ENCODE measurements at regions not wholly inside any gene's neighbourhood (a gene's known extent, or its start where the extent isn't known, plus 50 kb on each side); places are given as distances from the start of the nearest gene placed in this dataset.

DNA sequence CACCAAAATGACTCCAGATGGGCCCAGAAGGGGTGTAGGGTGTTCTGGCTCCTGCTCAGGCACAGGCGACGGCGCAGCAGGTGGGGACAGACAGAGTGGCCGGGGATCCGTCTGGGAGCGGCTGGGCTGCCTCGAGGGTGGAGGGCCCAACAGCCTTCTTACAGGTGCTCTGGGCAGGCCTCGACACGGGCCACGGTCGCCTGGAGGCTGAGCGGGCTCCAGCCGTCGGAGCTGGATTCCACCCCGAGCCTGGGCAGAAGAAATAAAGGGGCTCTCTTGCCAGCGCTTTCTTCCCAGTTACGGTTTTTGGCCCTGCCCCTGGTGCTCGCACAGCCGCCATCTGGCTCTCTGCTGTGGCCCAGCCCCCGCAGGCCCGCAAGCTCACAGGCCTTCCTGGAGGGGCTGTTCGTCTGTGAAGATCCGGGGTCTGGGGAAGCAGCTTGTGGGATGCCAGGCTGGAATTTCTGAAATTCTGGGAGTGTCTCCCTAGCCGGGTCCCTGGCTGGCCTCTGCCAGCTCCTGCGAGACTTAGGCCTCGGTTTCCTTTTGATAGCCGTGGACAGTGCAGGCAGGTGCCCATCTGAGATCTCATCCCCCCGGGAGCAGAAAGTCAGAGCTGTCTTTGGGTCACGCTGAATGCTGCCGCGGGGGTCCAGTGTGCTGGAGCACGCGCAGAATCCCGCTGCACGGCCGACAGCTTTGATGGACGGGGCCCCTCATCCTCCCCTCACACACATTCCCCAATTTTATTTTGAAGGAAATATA, 122.7 kb downstream of the PAPOLA start:
- Histone ChIP-seq H3K9me2 (ENCODE audit: insufficient read depth) (0 out of 2 replicates have a peak, but pooled peaks cover 7% of the 10 kb centered on the region), H3K4me3 (no peak overlapping the region), H3K4me2 (no peak overlapping the region), H3F3A (replicated peaks; ENCODE audit: low read depth) (no peaks in the 10 kb centered on the region), H3K79me2 (replicated peaks; ENCODE audit: insufficient read depth) (no peaks in the 10 kb centered on the region), H3K4me1 (ENCODE audit: insufficient read depth) (no peaks in the 10 kb centered on the region), H4K20me1 (replicated peaks; ENCODE audit: insufficient read depth) (no peaks in the 10 kb centered on the region), H2AFZ (peak overlapping the region; percentile 92), H3K36me3 (ENCODE audit: insufficient read depth) (no peaks in the 10 kb centered on the region), H3K27me3 (ENCODE audit: insufficient read depth) (no peaks in the 10 kb centered on the region), H3K27ac (ENCODE audit: low read depth) (no peak overlapping the region)
- H3K27ac Mint-ChIP-seq: no peak overlapping the region
- peaks cover 4% of the 10 kb centered on the region for H3K4me1 Mint-ChIP-seq
- no peaks in the 10 kb centered on the region for H3K9me3 Mint-ChIP-seq
- no peaks in the 10 kb centered on the region for H3K27me3 Mint-ChIP-seq (ENCODE audit: insufficient read depth, low read depth, poor library complexity)
- TF ChIP-seq EZH2phosphoT487 (IDR thresholded peaks at IDR 0.05; ENCODE audit: unreplicated experiment) (no peak), JUNB (IDR thresholded peaks at IDR 0.05; ENCODE audit: unreplicated experiment) (no peak), EZH2 (IDR thresholded peaks at IDR 0.05; ENCODE audit: low read depth, unreplicated experiment) (no peak), STAT1 (IDR thresholded peaks at IDR 0.05; ENCODE audit: unreplicated experiment) (no peak), NANOG (IDR thresholded peaks at IDR 0.05; ENCODE audit: borderline replicate concordance) (no peak), POLR2AphosphoS5 (IDR thresholded peaks at IDR 0.05; ENCODE audit: low read depth) (no peak), CREB1 (CRISPR knock-in tag; IDR thresholded peaks at IDR 0.05; ENCODE audit: low read depth) (no peak), ZNF331 (CRISPR knock-in tag; IDR thresholded peaks at IDR 0.05; ENCODE audit: low read depth) (no peak), ZNF114 (CRISPR knock-in tag; IDR thresholded peaks at IDR 0.05) (no peak)
- TF ChIP-seq, protein P1, sequence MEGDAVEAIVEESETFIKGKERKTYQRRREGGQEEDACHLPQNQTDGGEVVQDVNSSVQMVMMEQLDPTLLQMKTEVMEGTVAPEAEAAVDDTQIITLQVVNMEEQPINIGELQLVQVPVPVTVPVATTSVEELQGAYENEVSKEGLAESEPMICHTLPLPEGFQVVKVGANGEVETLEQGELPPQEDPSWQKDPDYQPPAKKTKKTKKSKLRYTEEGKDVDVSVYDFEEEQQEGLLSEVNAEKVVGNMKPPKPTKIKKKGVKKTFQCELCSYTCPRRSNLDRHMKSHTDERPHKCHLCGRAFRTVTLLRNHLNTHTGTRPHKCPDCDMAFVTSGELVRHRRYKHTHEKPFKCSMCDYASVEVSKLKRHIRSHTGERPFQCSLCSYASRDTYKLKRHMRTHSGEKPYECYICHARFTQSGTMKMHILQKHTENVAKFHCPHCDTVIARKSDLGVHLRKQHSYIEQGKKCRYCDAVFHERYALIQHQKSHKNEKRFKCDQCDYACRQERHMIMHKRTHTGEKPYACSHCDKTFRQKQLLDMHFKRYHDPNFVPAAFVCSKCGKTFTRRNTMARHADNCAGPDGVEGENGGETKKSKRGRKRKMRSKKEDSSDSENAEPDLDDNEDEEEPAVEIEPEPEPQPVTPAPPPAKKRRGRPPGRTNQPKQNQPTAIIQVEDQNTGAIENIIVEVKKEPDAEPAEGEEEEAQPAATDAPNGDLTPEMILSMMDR (conservative IDR thresholded peaks at IDR 0.05; ENCODE audit: low read depth in 2 of 2): no peak
- TF ChIP-seq, protein P2, sequence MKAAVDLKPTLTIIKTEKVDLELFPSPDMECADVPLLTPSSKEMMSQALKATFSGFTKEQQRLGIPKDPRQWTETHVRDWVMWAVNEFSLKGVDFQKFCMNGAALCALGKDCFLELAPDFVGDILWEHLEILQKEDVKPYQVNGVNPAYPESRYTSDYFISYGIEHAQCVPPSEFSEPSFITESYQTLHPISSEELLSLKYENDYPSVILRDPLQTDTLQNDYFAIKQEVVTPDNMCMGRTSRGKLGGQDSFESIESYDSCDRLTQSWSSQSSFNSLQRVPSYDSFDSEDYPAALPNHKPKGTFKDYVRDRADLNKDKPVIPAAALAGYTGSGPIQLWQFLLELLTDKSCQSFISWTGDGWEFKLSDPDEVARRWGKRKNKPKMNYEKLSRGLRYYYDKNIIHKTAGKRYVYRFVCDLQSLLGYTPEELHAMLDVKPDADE (IDR thresholded peaks at IDR 0.05): no peak
- TF ChIP-seq, protein P3, sequence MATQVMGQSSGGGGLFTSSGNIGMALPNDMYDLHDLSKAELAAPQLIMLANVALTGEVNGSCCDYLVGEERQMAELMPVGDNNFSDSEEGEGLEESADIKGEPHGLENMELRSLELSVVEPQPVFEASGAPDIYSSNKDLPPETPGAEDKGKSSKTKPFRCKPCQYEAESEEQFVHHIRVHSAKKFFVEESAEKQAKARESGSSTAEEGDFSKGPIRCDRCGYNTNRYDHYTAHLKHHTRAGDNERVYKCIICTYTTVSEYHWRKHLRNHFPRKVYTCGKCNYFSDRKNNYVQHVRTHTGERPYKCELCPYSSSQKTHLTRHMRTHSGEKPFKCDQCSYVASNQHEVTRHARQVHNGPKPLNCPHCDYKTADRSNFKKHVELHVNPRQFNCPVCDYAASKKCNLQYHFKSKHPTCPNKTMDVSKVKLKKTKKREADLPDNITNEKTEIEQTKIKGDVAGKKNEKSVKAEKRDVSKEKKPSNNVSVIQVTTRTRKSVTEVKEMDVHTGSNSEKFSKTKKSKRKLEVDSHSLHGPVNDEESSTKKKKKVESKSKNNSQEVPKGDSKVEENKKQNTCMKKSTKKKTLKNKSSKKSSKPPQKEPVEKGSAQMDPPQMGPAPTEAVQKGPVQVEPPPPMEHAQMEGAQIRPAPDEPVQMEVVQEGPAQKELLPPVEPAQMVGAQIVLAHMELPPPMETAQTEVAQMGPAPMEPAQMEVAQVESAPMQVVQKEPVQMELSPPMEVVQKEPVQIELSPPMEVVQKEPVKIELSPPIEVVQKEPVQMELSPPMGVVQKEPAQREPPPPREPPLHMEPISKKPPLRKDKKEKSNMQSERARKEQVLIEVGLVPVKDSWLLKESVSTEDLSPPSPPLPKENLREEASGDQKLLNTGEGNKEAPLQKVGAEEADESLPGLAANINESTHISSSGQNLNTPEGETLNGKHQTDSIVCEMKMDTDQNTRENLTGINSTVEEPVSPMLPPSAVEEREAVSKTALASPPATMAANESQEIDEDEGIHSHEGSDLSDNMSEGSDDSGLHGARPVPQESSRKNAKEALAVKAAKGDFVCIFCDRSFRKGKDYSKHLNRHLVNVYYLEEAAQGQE (IDR thresholded peaks at IDR 0.05; ENCODE audit: unreplicated experiment): no peak
- ATAC-seq (peak; percentile 66), DNase-seq (ENCODE audit: low spot score) (peak; percentile 15)
- no peak overlapping the region for H3K4me3 Mint-ChIP-seq
- H3K36me3 Mint-ChIP-seq (ENCODE audit: low read depth): no peaks in the 10 kb centered on the region

Measured in GM23338 (cell line).